ENCODE measurements at regions not wholly inside any gene's neighbourhood (a gene's known extent, or its start where the extent isn't known, plus 50 kb on each side); places are given as distances from the start of the nearest gene placed in this dataset.

DNA sequence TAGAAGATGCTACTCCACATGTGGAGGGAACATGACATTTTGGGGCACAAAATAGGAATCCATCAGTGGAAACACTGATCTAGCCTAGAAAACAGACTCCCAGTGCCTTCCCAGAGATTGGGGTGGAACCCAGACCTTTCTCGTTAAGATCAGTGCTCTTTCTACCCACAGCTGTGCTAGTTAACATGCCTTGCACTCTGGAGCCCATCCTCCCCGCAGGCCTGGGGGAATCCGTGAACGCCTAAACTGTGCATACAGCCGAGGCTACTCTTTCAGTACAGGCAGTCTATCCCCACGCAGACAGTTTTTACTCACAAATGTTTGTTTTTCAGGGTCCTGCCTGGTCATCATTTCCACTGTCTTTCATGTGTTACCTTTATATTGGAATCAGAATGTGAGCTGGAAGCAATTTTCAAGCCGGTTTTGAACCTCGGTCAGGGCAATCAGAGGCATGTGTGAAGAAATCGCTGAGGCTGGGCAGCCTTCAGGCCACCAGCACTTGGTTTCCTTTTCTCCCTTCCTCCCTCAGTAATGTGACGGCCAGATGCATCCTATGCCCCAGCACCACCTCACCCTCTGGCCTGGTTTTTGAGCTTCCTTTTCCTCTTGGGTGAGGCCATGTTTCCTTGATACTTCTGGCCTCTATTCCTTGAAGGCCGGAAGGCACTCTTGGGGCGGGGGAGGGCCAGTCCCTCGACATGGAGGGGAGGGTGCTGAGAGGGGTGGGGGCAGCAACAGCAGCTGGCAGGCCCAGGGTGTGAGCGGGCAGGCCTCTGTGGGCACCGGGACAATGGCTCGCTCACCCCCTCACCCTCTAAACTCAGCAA is 123.6 kb upstream of the GALNT15 start:
- TF ChIP-seq NFE2L2 (IDR thresholded peaks at IDR 0.05; ENCODE audit: low read depth, low read length) (no peak), BHLHE40 (IDR thresholded peaks at IDR 0.05; ENCODE audit: low read depth, low read length) (no peak), FOS (IDR thresholded peaks at IDR 0.05; ENCODE audit: low read depth, low read length) (no peak)
- TF ChIP-seq, protein P1, sequence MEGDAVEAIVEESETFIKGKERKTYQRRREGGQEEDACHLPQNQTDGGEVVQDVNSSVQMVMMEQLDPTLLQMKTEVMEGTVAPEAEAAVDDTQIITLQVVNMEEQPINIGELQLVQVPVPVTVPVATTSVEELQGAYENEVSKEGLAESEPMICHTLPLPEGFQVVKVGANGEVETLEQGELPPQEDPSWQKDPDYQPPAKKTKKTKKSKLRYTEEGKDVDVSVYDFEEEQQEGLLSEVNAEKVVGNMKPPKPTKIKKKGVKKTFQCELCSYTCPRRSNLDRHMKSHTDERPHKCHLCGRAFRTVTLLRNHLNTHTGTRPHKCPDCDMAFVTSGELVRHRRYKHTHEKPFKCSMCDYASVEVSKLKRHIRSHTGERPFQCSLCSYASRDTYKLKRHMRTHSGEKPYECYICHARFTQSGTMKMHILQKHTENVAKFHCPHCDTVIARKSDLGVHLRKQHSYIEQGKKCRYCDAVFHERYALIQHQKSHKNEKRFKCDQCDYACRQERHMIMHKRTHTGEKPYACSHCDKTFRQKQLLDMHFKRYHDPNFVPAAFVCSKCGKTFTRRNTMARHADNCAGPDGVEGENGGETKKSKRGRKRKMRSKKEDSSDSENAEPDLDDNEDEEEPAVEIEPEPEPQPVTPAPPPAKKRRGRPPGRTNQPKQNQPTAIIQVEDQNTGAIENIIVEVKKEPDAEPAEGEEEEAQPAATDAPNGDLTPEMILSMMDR (conservative IDR thresholded peaks at IDR 0.05; ENCODE audit: low read depth, low read length) = no peak
- H3K14ac ChIP-seq (replicated peaks; ENCODE audit: low read depth, low read length) = peak overlapping the region; percentile 23; the same call in 1 of the 2 replicates
- no TSS peak for BruUV-seq (replicated peaks)
- no peak overlapping the region for H3K56ac ChIP-seq (ENCODE audit: extremely low read depth, insufficient read depth, low read length)
- H3K4me2 ChIP-seq (ENCODE audit: low read depth, low read length) = no peak overlapping the region
- no peaks in the 10 kb centered on the region for H3K27me3 ChIP-seq (ENCODE audit: control insufficient read depth, insufficient read depth, low read length)
- no peaks in the 10 kb centered on the region for H3K9me3 ChIP-seq (ENCODE audit: control insufficient read depth, insufficient read depth, low read length)
- peak overlapping the region; percentile 69 for H2BK5ac ChIP-seq (ENCODE audit: low read depth, low read length, poor library complexity, severe bottlenecking)
- peaks cover 15% of the 10 kb centered on the region for H3K4me1 ChIP-seq (ENCODE audit: control insufficient read depth, insufficient read depth, low read length)
- no peak for ATAC-seq (ENCODE audit: low read depth)
- peak overlapping the region; percentile 66 for H4K5ac ChIP-seq (ENCODE audit: low read depth, low read length)
- H4K91ac ChIP-seq (ENCODE audit: insufficient read depth, low read depth, low read length) = peak overlapping the region; percentile 85
- no peaks in the 10 kb centered on the region for H3K36me3 ChIP-seq (ENCODE audit: control insufficient read depth, insufficient read depth, low read length)
- H3K79me1 ChIP-seq (ENCODE audit: low read depth in 1 of 2, low read length in 2 of 2) = no peaks in the 10 kb centered on the region
- H2AK9ac ChIP-seq (replicated peaks; ENCODE audit: low read depth, low read length, poor library complexity) = peak overlapping the region; percentile 29
- H2AK5ac ChIP-seq (ENCODE audit: low read depth, low read length) = peak overlapping the region; percentile 71
- H2BK20ac ChIP-seq (ENCODE audit: low read depth, low read length) = peak overlapping the region; percentile 86
- dilution Hi-C loops (cut with HindIII; ENCODE audit: low sequenced_read_pairs, unreplicated experiment) = no loop called here
- H3K9me1 ChIP-seq (ENCODE audit: insufficient read depth, low read length) = peaks cover 6% of the 10 kb centered on the region; the same call in 1 of the 2 replicates
- H3K27ac ChIP-seq (ENCODE audit: insufficient read depth, low read length) = peak overlapping the region; percentile 53
- H3K9ac ChIP-seq (ENCODE audit: low read depth, low read length) = no peak overlapping the region
- intact Hi-C loops (cut with micrococcal nuclease) = no loop called here
- H3K4ac ChIP-seq (ENCODE audit: low read depth, low read length) = peak overlapping the region; percentile 86
- peak overlapping the region; percentile 51 to 56 for H4K8ac ChIP-seq (ENCODE audit: low read depth in 2 of 2, low read length in 2 of 2)
- in situ Hi-C loops (cut with MboI; ENCODE audit: low sequenced_read_pairs) = loop anchor here (25.0 kb wide), 1 partner anchor 414 kb away; no protein-coding TSS in a partner anchor
- peak overlapping the region; percentile 89 for H2BK120ac ChIP-seq (ENCODE audit: low read depth, low read length)
- H2AFZ ChIP-seq (replicated peaks; ENCODE audit: low read length, poor library complexity) = no peak overlapping the region
- no peak overlapping the region; the same call in 1 of the 2 replicates for H3K23ac ChIP-seq (ENCODE audit: low read depth, low read length)
- H2BK15ac ChIP-seq (ENCODE audit: low read depth, low read length) = peak overlapping the region; percentile 85; the same call in 2 of the 3 replicates
- CTCF ChIA-PET = interaction anchor here (1.3 to 4.1 kb wide), 2 partner anchors 9 to 127 kb away, joined by 3 to 21 read pairs; no protein-coding TSS in a partner anchor
- POLR2A ChIA-PET (ENCODE audit: unreplicated experiment) = no interaction called here
- peak overlapping the region; percentile 92 for H3K18ac ChIP-seq (ENCODE audit: low read depth, low read length)
- WGBS, 2 experiments (ENCODE audit: extremely low coverage in 2 of 2, insufficient read length in 1 of 2) = 33% methylated on average over 1 of the region's 16 CpGs; no CpG with 5 or more reads in 1 of the 2 experiments
- no peak overlapping the region for H3K4me3 ChIP-seq (ENCODE audit: insufficient read depth, low read depth, low read length)
- H4K20me1 ChIP-seq (ENCODE audit: insufficient read depth, low read length) = no peaks in the 10 kb centered on the region
- DNase-seq = no peak

Measured in IMR-90 (cell line).